IPS-18a (cell line): ENCODE measurements at regions not wholly inside any gene's neighbourhood (a gene's known extent, or its start where the extent isn't known, plus 50 kb on each side); places are given as distances from the start of the nearest gene placed in this dataset.
"Not testable (repeated sequence)": the region's sequence is repeated elsewhere in the genome, so short reads cannot be mapped to it uniquely, and the experiment has no call there.

Experiments
- H3K27ac ChIP-seq: one replicate; pipeline ENCODE4 v1.5.1; 2013; ENCODE audit warnings: low read length
- H3K27me3 ChIP-seq: one replicate; pipeline ENCODE4 v1.6.1; 2013; ENCODE audit warnings: mild to moderate bottlenecking, low read length; ENCODE audit not compliant: control insufficient read depth, insufficient read depth
- H3K36me3 ChIP-seq: one replicate; pipeline ENCODE4 v1.6.1; 2013; ENCODE audit warnings: low read depth, low read length; ENCODE audit not compliant: control insufficient read depth
- H3K4me1 ChIP-seq: one replicate; pipeline ENCODE4 v1.6.1; 2013; ENCODE audit warnings: low read depth, low read length; ENCODE audit not compliant: control insufficient read depth
- H3K4me3 ChIP-seq: one replicate; pipeline ENCODE4 v1.5.1; 2013; ENCODE audit warnings: low read length
- H3K9ac ChIP-seq: one replicate; pipeline ENCODE4 v1.6.1; 2013; ENCODE audit warnings: mild to moderate bottlenecking, low read length, moderate library complexity
- H3K9me3 ChIP-seq: one replicate; pipeline ENCODE4 v1.6.1; 2013; ENCODE audit warnings: low read depth, low read length; ENCODE audit not compliant: control insufficient read depth

DNA sequence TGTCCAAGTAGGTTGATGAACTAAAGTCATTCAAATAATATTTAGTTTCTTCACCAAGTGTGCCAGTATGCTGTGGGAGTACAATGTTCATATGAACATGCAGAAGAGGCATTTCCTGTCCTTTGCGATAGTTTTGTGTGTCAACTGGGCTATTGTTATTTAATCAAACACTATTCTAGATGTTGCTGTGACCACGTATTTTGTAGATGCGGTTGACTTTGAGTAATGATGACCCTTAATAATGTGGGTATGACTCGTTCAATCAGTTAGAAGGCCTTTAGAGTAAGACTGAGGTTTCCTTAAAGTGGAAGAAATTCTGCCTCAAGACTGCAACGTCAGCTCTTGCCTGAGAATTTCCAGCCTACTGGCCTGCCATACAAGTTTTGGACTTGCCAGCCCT lies 470.7 kb upstream of the CBLB start:
- H3K4me3 ChIP-seq, result no peak overlapping the region
- H3K9ac ChIP-seq, result no peak overlapping the region
- no peaks in the 10 kb centered on the region for H3K36me3 ChIP-seq
- H3K27ac ChIP-seq, result no peak overlapping the region
- H3K4me1 ChIP-seq, result no peaks in the 10 kb centered on the region
- H3K27me3 ChIP-seq, result no peaks in the 10 kb centered on the region
- no peaks in the 10 kb centered on the region for H3K9me3 ChIP-seq

- Histone ChIP-seq H3K4me1 (no peaks in the 10 kb centered on the region), H3K9me3 (no peaks in the 10 kb centered on the region), H3K36me3 (no peaks in the 10 kb centered on the region), H3K4me3 (no peak overlapping the region), H3K27me3 (no peaks in the 10 kb centered on the region), H3K27ac (no peak overlapping the region), H3K9ac (no peak overlapping the region)
Observed at GRCh38 chr3:106341087-106341486, 472.3 kb upstream of the CBLB start.

DNA sequence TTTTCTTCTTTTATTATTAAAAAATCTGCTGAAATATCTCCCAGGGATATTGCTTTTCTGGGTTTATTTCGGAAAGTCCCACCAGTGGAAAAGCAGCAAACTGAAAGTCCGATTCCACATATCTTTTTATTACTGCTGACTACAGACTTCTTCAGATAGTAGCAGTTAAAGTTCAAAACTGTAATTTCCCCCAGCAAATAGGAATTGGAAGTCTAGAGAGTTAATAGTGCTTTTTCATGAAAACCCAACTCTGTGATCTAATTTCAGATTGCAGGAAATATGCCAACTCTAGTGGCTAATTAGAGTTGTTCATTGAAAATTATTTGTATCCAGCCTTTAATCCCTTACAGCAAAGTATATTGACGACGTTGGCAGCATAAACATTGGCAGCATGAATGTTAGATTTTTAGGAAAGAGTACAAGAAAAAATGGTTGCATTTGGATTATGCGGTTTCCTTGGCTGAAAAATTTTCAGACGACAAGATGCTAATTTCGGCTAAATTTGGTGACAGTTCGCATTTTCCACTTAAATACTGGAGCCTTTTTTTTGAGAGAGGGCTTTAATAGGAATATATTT lies 472.9 kb upstream of the CBLB start:
- no peak overlapping the region for H3K9ac ChIP-seq
- H3K4me3 ChIP-seq, result no peak overlapping the region
- no peaks in the 10 kb centered on the region for H3K9me3 ChIP-seq
- no peaks in the 10 kb centered on the region for H3K27me3 ChIP-seq
- no peaks in the 10 kb centered on the region for H3K4me1 ChIP-seq
- H3K27ac ChIP-seq, result no peak overlapping the region
- H3K36me3 ChIP-seq, result no peaks in the 10 kb centered on the region

- Histone ChIP-seq H3K4me1 (no peaks in the 10 kb centered on the region), H3K9ac (no peak overlapping the region), H3K9me3 (no peaks in the 10 kb centered on the region), H3K36me3 (no peaks in the 10 kb centered on the region), H3K4me3 (no peak overlapping the region), H3K27ac (no peak overlapping the region), H3K27me3 (no peaks in the 10 kb centered on the region)
Observed at GRCh38 chr3:106342386-106342785, 473.6 kb upstream of the CBLB start.

GRCh38 chr3:106343811-106344210 lies 475.0 kb upstream of the CBLB start:
- Histone ChIP-seq H3K9me3 (no peaks in the 10 kb centered on the region), H3K9ac (no peak overlapping the region), H3K27me3 (no peaks in the 10 kb centered on the region), H3K4me3 (no peak overlapping the region), H3K4me1 (no peaks in the 10 kb centered on the region), H3K27ac (no peak overlapping the region), H3K36me3 (no peaks in the 10 kb centered on the region)

- Histone ChIP-seq H3K36me3 (no peaks in the 10 kb centered on the region), H3K4me1 (no peaks in the 10 kb centered on the region), H3K27me3 (no peaks in the 10 kb centered on the region), H3K9ac (no peak overlapping the region), H3K4me3 (no peak overlapping the region), H3K9me3 (no peaks in the 10 kb centered on the region), H3K27ac (no peak overlapping the region)
Observed at GRCh38 chr3:106345353-106346027, 476.7 kb upstream of the CBLB start.

DNA sequence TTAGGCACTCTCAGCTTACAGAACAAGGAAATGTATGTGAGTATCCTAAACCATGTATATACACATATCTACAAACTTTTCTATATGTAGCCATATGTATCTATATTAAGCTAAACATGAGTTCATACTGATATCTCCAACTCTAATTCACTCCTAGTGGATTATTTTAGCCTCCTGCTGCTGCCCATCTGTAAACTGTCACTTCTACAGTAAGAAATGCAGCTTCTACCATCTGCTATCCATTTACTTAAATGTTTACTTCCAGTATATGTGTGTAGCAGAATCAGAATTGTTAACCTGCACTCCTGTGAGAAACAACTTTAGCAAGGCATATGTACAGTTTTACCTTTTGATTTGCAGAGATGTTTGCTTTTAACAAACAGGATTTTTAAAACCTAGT lies 478.5 kb upstream of the CBLB start:
- H3K4me1 ChIP-seq, result no peaks in the 10 kb centered on the region
- H3K36me3 ChIP-seq, result no peaks in the 10 kb centered on the region
- H3K9ac ChIP-seq, result no peak overlapping the region
- no peak overlapping the region for H3K4me3 ChIP-seq
- H3K27ac ChIP-seq, result no peak overlapping the region
- H3K27me3 ChIP-seq, result no peaks in the 10 kb centered on the region
- H3K9me3 ChIP-seq, result no peaks in the 10 kb centered on the region

DNA sequence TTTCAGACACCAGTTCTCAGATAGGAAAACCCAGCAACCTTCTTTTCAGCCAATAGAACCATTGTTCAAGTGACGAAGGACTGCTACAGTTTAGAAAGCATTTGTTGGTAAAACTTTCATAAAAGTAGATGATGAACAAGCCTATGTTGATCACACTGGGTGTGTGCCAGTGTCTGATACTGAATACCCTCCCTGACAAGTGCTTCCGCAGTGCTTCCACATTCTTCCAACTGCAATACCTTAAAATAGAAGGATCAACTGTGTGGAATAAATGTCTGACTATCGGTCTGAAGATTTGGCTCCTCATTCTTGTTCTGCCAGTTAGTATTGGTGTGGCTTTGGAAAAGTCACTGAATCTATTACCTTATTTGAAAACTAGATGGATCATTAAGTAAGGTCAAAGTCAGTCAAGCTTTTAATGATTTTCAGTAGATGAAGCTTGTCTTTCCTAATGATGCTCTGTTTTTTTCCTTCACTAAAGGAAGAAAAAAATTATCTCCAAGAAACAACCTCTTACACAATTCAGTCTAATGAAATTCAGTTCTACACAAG lies 479.4 kb upstream of the CBLB start:
- H3K4me3 ChIP-seq, result no peak overlapping the region
- no peaks in the 10 kb centered on the region for H3K36me3 ChIP-seq
- H3K27me3 ChIP-seq, result no peaks in the 10 kb centered on the region
- H3K9me3 ChIP-seq, result no peaks in the 10 kb centered on the region
- H3K27ac ChIP-seq, result no peak overlapping the region
- H3K9ac ChIP-seq, result no peak overlapping the region
- H3K4me1 ChIP-seq, result no peaks in the 10 kb centered on the region

GRCh38 chr3:106349191-106349881 lies 480.5 kb upstream of the CBLB start:
- no peak overlapping the region for H3K4me3 ChIP-seq
- no peaks in the 10 kb centered on the region for H3K27me3 ChIP-seq
- no peak overlapping the region for H3K9ac ChIP-seq
- no peaks in the 10 kb centered on the region for H3K36me3 ChIP-seq
- no peaks in the 10 kb centered on the region for H3K9me3 ChIP-seq
- no peak overlapping the region for H3K27ac ChIP-seq
- no peaks in the 10 kb centered on the region for H3K4me1 ChIP-seq

DNA sequence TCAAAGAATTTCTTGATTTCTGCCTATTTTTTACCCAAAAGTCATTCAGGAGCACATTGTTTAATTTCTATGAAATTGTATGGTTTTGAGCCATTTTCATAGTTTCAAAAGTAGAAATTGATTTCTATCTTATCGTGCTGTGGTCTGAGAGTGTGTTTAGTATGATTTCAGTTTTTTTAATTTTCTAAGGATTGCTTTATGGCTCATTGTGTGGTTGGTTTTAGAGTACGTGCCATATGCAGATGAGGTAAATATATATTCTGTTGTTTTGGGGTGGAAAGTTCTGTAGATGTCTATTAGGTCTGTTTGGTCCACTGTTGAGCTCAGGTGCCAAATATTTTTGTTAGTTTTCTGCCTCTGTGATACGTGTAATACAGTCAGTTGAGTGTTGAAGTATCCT lies 487.1 kb upstream of the CBLB start:
- Histone ChIP-seq H3K4me3 (no peak overlapping the region), H3K27me3 (no peaks in the 10 kb centered on the region), H3K36me3 (no peaks in the 10 kb centered on the region), H3K9ac (no peak overlapping the region), H3K9me3 (no peaks in the 10 kb centered on the region), H3K27ac (no peak overlapping the region), H3K4me1 (no peaks in the 10 kb centered on the region)

DNA sequence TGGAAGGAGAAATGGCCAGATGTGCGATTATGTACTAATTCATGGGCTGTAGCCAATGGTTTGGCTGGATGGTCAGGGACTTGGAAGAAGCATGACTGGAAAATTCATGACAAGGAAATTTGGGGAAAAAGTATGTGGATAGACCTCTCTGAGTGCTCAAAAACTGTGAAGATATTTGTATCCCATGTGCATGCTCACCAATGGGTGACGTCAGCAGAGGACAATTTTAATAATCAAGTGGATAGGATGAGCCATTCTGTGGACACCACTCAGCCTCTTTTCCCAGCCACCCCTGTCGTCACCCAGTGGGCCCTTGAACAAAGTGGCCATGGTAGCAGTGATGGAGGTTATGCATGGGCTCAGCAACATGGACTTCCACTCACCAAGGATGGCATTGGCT lies 490.9 kb upstream of the CBLB start:
- no peaks in the 10 kb centered on the region for H3K9me3 ChIP-seq
- no peak overlapping the region for H3K9ac ChIP-seq
- no peaks in the 10 kb centered on the region for H3K4me1 ChIP-seq
- H3K4me3 ChIP-seq, result no peak overlapping the region
- no peaks in the 10 kb centered on the region for H3K36me3 ChIP-seq
- H3K27me3 ChIP-seq, result no peaks in the 10 kb centered on the region
- H3K27ac ChIP-seq, result no peak overlapping the region

DNA sequence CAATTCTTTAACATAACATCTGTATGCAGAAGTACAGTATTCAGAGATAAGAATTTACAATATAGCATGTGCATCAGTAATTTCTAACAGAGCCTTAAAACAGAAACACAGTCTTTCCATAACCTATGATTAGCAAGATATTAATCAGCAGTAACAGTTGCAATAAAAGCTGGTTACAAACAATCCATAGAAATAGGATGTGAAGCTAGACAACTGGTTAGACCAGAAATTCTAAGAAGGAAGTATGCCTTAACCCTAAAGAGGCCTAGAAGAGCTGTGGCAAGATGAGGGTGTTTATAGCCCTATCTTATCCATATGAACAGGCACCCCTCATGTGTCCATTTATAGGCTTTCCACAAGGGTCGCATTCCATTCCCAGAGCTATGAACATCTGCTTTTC lies 492.1 kb upstream of the CBLB start:
- H3K36me3 ChIP-seq, H3K27ac ChIP-seq, H3K9ac ChIP-seq, H3K9me3 ChIP-seq, H3K27me3 ChIP-seq, H3K4me3 ChIP-seq, H3K4me1 ChIP-seq: not testable (repeated sequence)
